Pancreas (tissue), 10 donors: ENCODE measurements at regions not wholly inside any gene's neighbourhood (a gene's known extent, or its start where the extent isn't known, plus 50 kb on each side); places are given as distances from the start of the nearest gene placed in this dataset.

Source experiments
- ATAC-seq, 4 donors: fragments of 200-7000 bp; cut with Tn5 transposase; one replicate each; pipeline versions ENCODE4 v1.8.0 to v1.9.1; 2020; ENCODE audit warnings: mild to moderate bottlenecking in 4 of 4, moderate library complexity in 4 of 4
- DNase-seq, 6 donors: peaks; one replicate each; pipeline ENCODE4 v3.0.0-alpha.2; 2020
- FAIRE-seq: peaks from 2 replicates; lab custom pipeline; 2012; peaks lifted over from hg19 to GRCh38; lab: Jason Lieb, UNC
- H3K27ac ChIP-seq, 4 donors: fragments of 200-600 bp; sonication (generic); 1 replicate in 3 of 4; 2 replicates in 1 of 4; pipeline versions ENCODE4 v1.5.0 to v1.8.0; 2020
- H3K27me3 ChIP-seq, 4 donors: fragments of 200-600 bp; one replicate each; pipeline ENCODE4 v1.8.0; 2021
- H3K36me3 ChIP-seq, 3 donors: fragments of 200-600 bp; sonication (generic) in 1 of 3; one replicate each; pipeline versions ENCODE4 v1.5.0 to v1.8.0; 2020 to 2021
- H3K4me1 ChIP-seq, 3 donors: fragments of 200-600 bp; one replicate each; pipeline ENCODE4 v1.8.0; 2021
- H3K4me3 ChIP-seq, 4 donors: fragments of 200-600 bp; sonication (generic) in 2 of 4; one replicate each; pipeline versions ENCODE4 v1.5.0 to v1.8.0; 2020 to 2021
- H3K9me3 ChIP-seq, 4 donors: fragments of 200-600 bp; one replicate each; pipeline ENCODE4 v1.8.0; 2021
- WGBS, 2 donors: extraction: QIAGEN DNeasy Blood & Tissue Kit; methylation state at CpG; one replicate each; pipeline ENCODE4 v1.1.7; 2013; 5-methylcytosine and 5-hydroxymethylcytosine counted together
- intact Hi-C, 3 donors: fragments of 100-400 bp; cut with DNase I; formaldehyde crosslinking; loops; one replicate each; pipeline versions ENCODE4 v1.11.1 to v1.14.2; 2022
- TF ChIP-seq, protein P1 (sequence below), 4 donors: fragments of 200-600 bp; sonication (generic) in 3 of 4; IDR thresholded peaks; one replicate each; pipeline versions ENCODE4 v1.5.0 to v1.8.0; 2021; ENCODE audit warnings: antibody characterized with exemption in 4 of 4
- donor health status: healthy with polysubstance abuse.
- donor health status: DM: no; HTN: no; CAD: no; lungs with moderate emphysema.
- donor health status: DM: no; HTN: no; CAD: no.
- donor health status: control.
- donor health status: control.
- donor health status: Bipolar disorder and iron deficiency.
- donor health status: DM: yes; HTN: yes; CAD: no.
- donor health status: DM: no; HTN: no; CAD: no.
- donor health status: DM: no; HTN: no; CAD: no.
- donor health status: DM: yes; HTN: yes; CAD: no.

DNA sequence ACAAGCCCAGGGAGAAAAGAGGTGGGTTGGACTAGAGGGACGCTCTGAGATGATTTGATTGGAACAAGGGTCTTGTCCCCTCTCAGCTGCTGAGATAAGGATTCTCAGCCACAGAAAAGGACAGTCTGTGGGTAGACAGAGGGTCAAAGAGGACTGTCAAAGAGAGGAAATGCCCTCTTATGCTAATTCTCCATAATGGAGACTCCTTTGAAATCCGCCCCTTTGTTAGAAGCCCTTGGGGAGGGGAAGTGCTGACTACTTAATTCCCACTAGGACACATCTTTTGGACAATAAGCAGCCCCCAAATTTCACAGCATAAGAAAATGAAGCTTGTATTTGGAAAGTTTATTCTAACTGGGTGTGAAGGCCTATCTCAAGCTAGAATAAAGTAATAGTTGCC, 176.6 kb downstream of the KTN1 start:
- ATAC-seq (no peak), FAIRE-seq (no peak), DNase-seq (no peak)
- 91 to 98% methylated on average over 2 of the region's 2 CpGs for WGBS, 2 donors
- Histone ChIP-seq H3K36me3 (no peaks in the 10 kb centered on the region), H3K4me1 (no peaks in the 10 kb centered on the region), H3K9me3 (no peaks in the 10 kb centered on the region), H3K27me3 (no peaks in the 10 kb centered on the region), H3K4me3 (no peak overlapping the region), H3K27ac (no peak overlapping the region)
- intact Hi-C loops, result no loop called here
- TF ChIP-seq, protein P1, sequence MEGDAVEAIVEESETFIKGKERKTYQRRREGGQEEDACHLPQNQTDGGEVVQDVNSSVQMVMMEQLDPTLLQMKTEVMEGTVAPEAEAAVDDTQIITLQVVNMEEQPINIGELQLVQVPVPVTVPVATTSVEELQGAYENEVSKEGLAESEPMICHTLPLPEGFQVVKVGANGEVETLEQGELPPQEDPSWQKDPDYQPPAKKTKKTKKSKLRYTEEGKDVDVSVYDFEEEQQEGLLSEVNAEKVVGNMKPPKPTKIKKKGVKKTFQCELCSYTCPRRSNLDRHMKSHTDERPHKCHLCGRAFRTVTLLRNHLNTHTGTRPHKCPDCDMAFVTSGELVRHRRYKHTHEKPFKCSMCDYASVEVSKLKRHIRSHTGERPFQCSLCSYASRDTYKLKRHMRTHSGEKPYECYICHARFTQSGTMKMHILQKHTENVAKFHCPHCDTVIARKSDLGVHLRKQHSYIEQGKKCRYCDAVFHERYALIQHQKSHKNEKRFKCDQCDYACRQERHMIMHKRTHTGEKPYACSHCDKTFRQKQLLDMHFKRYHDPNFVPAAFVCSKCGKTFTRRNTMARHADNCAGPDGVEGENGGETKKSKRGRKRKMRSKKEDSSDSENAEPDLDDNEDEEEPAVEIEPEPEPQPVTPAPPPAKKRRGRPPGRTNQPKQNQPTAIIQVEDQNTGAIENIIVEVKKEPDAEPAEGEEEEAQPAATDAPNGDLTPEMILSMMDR (IDR thresholded peaks at IDR 0.05), result no peak

- no peak overlapping the region for H3K27ac ChIP-seq
- no peaks in the 10 kb centered on the region for H3K4me1 ChIP-seq
- no peaks in the 10 kb centered on the region for H3K36me3 ChIP-seq
- no peaks in the 10 kb centered on the region for H3K27me3 ChIP-seq
- TF ChIP-seq, protein P1 (IDR thresholded peaks at IDR 0.05), result no peak
- 25 to 40% methylated on average over 1 of the region's 1 CpG for WGBS, 2 donors
- FAIRE-seq (no peak), DNase-seq (no peak), ATAC-seq (no peak)
- H3K9me3 ChIP-seq, result no peaks in the 10 kb centered on the region
- intact Hi-C loops, result no loop called here
- no peak overlapping the region for H3K4me3 ChIP-seq
Observed at GRCh38 chr14:55758796-55759195, 178.8 kb downstream of the KTN1 start.

DNA sequence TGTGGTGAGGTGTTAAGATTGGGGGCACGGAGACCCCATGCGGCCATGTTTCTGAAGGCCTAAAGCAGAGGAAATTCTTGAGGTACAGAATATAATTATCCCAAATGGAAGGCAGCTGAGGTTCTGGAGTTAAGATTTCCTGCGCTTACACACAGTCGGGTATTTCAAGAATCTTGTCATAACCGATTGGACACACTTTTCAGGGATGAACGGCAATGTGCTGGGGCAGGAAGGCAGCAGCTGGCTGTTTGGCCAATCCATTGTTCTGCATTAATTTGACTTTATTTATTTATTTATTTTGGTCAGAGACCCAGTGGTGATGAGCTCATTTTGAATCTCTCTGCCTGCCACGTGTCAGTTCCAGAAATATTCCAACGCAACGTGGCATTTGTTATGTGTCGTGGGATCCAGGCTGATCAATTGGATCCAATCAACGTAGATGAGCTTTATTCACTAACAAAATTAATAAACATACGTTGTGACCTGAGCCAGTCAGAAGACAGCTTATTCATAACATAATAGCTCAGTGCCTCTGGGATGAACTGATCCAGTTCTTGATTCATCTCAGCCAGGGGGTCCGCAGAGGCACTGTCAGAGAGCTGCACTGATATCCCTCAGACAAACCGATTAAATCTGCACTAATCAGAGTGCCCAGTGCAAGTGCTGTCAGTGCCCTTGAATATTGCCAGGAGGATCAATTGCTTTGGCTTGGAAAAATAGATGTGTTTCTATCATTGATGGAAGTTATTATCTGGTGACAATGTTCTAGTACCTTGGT, 181.0 kb downstream of the KTN1 start:
- Histone ChIP-seq H3K4me1 (no peaks in the 10 kb centered on the region), H3K27ac (no peak overlapping the region), H3K36me3 (no peaks in the 10 kb centered on the region), H3K9me3 (no peaks in the 10 kb centered on the region), H3K4me3 (no peak overlapping the region), H3K27me3 (no peaks in the 10 kb centered on the region)
- TF ChIP-seq, protein P1 (IDR thresholded peaks at IDR 0.05), result no peak
- DNase-seq (no peak), ATAC-seq (no peak), FAIRE-seq (no peak)
- intact Hi-C loops, result no loop called here
- WGBS, 2 donors, result 88 to 93% methylated on average over 14 of the region's 14 CpGs

DNA sequence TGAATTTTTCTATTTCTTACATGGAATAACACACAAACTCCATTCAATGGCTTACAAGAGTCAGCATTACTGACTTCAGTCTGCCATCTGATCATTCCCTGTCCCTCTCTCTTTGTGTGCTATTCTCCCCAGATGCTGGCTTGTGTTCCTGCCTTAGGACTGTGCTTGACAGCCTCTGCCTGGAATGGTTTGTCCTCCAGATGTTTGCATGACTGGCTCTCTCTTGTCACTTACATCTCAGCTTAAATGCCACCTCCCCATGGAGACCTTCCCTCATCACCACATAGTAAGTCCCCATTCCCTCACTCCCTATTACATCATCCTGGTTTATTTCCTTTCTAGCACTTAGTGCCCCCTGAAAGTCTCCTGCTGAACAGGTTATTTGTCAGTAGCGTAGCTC, 181.6 kb downstream of the KTN1 start:
- 75 to 77% methylated on average over 1 of the region's 1 CpG for WGBS, 2 donors
- no peaks in the 10 kb centered on the region for H3K27me3 ChIP-seq
- no peaks in the 10 kb centered on the region for H3K9me3 ChIP-seq
- TF ChIP-seq, protein P1 (IDR thresholded peaks at IDR 0.05), result no peak
- H3K27ac ChIP-seq, result no peak overlapping the region
- no peak for ATAC-seq
- intact Hi-C loops, result no loop called here
- no peak for FAIRE-seq
- H3K4me1 ChIP-seq, result no peaks in the 10 kb centered on the region
- H3K36me3 ChIP-seq, result no peaks in the 10 kb centered on the region
- no peak for DNase-seq
- no peak overlapping the region for H3K4me3 ChIP-seq

DNA sequence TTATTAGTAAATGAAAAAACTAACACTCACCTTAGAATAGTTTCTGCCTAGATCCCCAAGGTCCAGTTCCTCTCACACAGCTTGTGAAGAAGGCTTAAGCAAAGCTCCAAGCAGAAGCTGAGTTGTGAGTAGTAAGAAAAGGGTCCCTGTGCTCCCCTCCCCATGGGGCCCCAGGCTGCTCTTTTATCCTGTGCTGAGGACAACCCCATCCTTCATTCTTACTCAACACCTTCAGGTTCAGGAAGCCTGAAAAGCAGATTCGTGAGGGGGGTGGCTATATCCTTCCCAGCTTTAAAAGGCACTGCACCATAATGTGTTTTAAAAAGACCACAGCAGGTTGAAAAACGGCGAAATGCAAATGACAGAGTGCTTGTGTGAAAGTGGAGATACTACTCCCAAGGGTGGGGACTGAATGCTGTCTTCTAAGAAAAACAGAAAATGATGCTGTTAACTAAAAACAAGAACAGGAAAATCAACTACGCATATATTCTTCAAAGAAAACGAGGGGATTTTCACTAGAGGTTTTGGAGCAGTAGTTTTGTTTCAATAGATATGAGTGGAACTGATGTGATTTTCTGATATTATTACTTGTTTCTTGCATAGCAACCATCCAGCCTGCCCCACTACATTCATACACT, 182.7 kb downstream of the KTN1 start:
- no peaks in the 10 kb centered on the region for H3K4me1 ChIP-seq
- 57 to 68% methylated on average over 5 of the region's 5 CpGs for WGBS, 2 donors
- TF ChIP-seq, protein P1 (IDR thresholded peaks at IDR 0.05), result no peak
- H3K27ac ChIP-seq, result no peak overlapping the region
- no peak overlapping the region for H3K4me3 ChIP-seq
- DNase-seq (no peak), ATAC-seq (no peak), FAIRE-seq (no peak)
- H3K27me3 ChIP-seq, result no peaks in the 10 kb centered on the region
- H3K9me3 ChIP-seq, result no peaks in the 10 kb centered on the region
- no peaks in the 10 kb centered on the region for H3K36me3 ChIP-seq
- intact Hi-C loops, result no loop called here
